Esophagus muscularis mucosa (tissue), 4 donors: ENCODE measurements at regions not wholly inside any gene's neighbourhood (a gene's known extent, or its start where the extent isn't known, plus 50 kb on each side); places are given as distances from the start of the nearest gene placed in this dataset.

Source experiments
- EP300 ChIP-seq: sonication (generic); formaldehyde crosslinking; IDR thresholded peaks from one replicate; pipeline ENCODE4 v1.6.1; 2017; ENCODE audit warnings: antibody characterized with exemption
- POLR2A ChIP-seq: fragments of 450-650 bp; IDR thresholded peaks from one replicate; pipeline ENCODE4 v1.6.1; 2017; ENCODE audit warnings: antibody characterized with exemption, moderate library complexity, mild to moderate bottlenecking, low read depth
- POLR2AphosphoS5 ChIP-seq, 2 donors: sonication (generic); formaldehyde crosslinking; IDR thresholded peaks; one replicate each; pipeline ENCODE4 v1.6.1; 2017; ENCODE audit warnings: antibody characterized with exemption in 2 of 2
- TF ChIP-seq, protein P1 (sequence below), 3 experiments: fragments of 200-600 bp in 2 of 3; fragments of 450-650 bp in 1 of 3; sonication (generic) in 2 of 3; IDR thresholded peaks; one replicate each; pipeline ENCODE4 v1.5.1; 2017 to 2019; ENCODE audit warnings: antibody characterized with exemption in 3 of 3, mild to moderate bottlenecking in 2 of 3, moderate library complexity in 1 of 3

DNA sequence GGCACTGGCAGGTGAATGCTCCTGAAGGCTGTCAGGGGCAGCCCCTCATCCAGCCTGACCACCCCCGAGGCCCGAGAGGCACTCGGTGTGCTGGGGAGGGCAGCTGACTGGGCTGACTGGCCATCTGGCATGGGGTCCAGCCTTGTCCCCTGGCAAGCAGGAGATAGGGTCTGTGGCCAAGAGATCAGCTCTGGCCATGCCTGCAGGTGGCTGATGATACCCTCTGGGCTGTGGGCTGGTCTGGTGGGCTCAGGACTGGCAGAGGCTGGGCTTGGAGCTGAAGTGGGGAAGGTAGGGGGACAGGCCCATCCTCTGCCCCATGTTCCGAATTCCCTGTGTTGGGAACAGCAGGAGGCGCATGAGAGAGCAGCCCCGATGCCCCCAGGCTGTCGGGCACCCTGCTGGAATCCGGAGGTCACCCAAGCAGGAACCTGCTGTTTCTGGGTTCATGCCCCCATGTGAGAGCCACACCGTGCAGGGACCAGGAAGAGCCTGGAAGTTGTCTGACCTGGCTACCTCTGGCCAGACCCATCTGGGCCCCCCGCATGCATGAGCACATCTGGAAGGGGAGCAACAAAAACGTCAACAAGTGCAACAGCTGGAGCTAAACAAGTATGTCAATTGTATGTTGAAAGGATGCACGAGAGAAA, 527.0 kb downstream of the TBC1D22A start:
- TF ChIP-seq, protein P1, sequence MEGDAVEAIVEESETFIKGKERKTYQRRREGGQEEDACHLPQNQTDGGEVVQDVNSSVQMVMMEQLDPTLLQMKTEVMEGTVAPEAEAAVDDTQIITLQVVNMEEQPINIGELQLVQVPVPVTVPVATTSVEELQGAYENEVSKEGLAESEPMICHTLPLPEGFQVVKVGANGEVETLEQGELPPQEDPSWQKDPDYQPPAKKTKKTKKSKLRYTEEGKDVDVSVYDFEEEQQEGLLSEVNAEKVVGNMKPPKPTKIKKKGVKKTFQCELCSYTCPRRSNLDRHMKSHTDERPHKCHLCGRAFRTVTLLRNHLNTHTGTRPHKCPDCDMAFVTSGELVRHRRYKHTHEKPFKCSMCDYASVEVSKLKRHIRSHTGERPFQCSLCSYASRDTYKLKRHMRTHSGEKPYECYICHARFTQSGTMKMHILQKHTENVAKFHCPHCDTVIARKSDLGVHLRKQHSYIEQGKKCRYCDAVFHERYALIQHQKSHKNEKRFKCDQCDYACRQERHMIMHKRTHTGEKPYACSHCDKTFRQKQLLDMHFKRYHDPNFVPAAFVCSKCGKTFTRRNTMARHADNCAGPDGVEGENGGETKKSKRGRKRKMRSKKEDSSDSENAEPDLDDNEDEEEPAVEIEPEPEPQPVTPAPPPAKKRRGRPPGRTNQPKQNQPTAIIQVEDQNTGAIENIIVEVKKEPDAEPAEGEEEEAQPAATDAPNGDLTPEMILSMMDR (IDR thresholded peaks at IDR 0.05) = no peak
- TF ChIP-seq POLR2AphosphoS5 (IDR thresholded peaks at IDR 0.05) (no peak), EP300 (no peak), POLR2A (no peak)
